ENCODE measurements at regions not wholly inside any gene's neighbourhood (a gene's known extent, or its start where the extent isn't known, plus 50 kb on each side); places are given as distances from the start of the nearest gene placed in this dataset.
"Not testable (repeated sequence)": the region's sequence is repeated elsewhere in the genome, so short reads cannot be mapped to it uniquely, and the experiment has no call there.

DNA sequence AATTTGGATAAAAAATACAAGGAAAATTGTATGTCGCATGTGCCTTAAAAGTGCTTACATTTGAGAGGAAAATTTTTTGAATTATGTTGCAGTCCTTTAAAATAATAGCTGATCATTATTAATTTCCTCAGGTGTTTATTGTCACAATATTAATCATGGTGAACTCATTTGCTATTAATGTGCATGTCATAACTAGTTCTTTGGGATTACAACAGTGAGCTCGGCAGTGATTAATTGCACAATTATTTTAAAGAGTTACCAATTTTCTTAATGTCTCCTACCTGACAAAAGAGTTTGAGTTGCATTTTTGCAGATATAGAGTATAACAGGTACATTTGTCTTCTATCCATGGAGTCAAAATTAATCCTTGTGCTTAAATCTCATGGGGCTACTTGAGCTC lies 854.3 kb downstream of the BRINP3 start:
- no peak for DNase-seq (ENCODE audit: low read depth)

DNA sequence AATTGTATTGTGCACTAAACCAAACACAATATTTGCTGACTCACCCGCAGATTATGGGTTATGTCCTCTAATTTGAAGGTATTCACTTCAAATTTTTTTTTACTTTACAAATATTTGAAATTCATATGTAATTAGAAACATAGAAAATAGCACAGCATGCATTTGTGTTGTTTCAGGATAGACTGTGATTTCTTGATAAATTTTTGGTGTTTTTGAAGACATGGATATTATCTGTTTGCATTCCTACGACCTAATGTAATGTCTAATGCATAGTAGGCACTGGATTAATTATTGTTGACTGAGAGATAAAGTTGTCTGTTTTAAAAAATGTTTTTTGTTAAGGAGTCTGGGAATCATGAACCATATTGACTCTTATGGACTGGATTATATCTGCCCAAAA lies 850.2 kb downstream of the BRINP3 start:
- DNase-seq (ENCODE audit: low read depth) = no peak

GRCh38 chr1:189628857-189629256 lies 848.8 kb downstream of the BRINP3 start:
- DNase-seq (ENCODE audit: low read depth) = no peak

DNA sequence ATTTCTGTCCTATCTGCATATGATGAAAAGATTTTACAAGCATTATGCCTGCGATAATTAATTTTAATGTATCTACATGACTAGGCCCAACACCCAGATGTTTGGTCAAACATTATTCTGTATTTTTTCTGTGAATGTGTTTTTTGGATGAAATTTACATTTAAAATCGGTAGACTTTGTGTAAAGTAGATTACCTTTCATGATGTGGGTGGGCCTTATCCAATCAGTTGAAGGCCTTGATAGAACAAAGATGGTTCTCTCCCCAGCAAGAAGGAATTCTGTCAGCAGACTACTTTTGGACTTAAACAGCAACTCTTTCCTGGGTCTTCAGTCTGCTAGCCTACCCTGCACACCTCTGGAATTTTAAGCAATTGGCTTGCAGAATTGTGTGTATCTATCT lies 844.0 kb downstream of the BRINP3 start:
- no peak for DNase-seq (ENCODE audit: low read depth)

DNA sequence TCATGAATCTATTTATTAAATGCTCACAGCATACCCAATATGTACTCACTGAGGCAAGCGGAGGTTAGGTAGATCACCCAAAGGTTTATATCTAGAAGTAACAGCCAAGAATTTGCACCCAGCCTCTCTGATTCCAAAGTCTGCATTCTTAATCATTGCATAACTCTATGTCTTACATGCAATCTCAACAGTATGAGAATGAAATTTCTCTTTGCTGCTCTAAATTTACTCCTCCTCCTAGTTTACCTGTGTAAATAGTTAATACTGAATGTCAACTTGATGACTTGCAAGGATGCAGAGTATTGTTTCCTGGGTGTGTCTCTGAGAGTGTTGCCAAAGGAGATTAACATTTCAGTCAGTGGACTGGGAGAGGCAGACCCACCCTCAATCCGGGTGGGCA lies 840.6 kb downstream of the BRINP3 start:
- DNase-seq (ENCODE audit: low read depth) = no peak

- not testable (repeated sequence) for DNase-seq (ENCODE audit: low read depth)
Observed at GRCh38 chr1:189644156-189644555, 833.5 kb downstream of the BRINP3 start.

- DNase-seq (ENCODE audit: low read depth) = no peak
Observed at GRCh38 chr1:189644970-189645369, 832.7 kb downstream of the BRINP3 start.

- no peak for DNase-seq (ENCODE audit: low read depth)
Observed at GRCh38 chr1:189646066-189646465, 831.6 kb downstream of the BRINP3 start.

DNA sequence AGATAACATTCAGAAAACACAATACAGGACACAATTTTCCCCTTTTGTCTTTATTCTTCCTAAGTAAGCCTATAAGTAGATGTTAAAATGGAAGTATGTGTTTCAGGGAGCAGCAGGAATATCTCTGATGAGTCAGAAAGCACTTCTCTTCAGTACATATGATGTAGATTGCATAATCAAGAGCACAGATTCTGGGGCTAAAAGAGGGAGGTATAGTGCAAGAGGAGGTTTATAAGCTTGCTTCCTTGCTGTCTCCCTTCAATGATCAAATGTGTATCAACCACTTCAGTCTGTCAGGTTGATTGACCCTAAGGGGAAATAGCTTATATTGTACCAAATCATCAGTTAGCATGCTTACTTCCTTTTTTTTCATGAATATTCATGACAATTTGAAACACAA lies 822.8 kb downstream of the BRINP3 start:
- no peak for DNase-seq (ENCODE audit: low read depth)

DNA sequence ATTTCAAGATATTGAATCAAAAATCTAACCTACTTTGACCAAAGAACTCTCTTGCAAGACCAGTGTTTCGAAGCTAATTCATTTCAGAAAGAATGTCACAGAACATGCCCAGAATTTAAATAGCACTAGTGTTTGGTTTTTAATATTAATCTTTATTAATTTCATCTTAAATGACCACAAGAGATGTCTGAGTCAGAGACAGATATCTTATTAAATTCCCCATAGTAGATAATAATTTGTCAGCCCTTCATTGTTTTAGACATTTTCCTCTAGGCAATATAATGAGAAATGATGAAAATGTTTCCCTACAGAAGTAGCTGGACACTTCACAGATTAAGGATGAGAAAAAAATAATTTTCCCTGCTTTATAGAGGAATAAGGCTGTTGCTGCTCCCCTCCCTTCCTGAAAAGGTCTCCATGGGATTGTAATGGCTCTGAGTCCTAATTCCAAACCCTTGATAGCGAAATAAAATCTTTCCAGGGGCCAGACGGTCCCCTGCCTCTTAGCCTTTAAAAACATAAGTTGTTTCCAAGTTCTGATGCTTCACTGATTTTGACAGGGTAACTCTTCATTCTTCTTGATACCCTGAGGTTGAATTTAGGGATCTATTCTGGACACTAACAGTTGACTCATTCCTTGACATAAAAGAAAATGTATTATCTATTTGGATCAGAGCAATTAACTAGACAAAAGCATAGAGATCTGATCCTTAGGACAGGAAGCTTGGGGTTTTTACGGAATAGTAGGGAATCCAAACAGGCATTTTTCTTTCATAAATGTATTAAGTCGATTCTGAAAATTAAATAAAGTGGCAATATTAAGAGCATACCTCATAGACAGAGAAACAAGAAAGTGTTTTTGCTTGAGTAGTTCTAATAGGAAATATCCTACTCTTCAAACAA lies 820.8 kb downstream of the BRINP3 start:
- no peak for DNase-seq (ENCODE audit: low read depth)

DNA sequence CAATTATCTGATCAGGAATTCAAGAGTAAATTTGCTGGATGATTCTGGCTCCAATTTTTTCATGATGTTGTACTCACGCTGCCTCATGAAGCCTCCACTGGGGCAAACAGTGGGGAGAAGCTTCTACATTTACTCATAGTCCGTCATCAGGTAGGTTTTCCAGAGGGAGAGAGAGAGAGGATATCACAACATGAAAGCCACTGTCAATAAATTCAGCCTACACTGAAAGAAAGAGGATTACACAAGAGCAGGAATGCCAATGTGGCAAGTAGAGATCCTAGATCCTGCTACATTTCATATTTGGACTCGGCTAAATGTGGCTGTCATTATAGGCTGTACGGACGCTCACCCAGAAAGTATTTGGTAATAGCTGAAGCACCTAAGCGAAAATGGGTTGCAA lies 819.9 kb downstream of the BRINP3 start:
- peak; percentile 5 for DNase-seq (ENCODE audit: low read depth)

GRCh38 chr1:189658381-189658780 lies 819.3 kb downstream of the BRINP3 start:
- DNase-seq (ENCODE audit: low read depth) = no peak

DNA sequence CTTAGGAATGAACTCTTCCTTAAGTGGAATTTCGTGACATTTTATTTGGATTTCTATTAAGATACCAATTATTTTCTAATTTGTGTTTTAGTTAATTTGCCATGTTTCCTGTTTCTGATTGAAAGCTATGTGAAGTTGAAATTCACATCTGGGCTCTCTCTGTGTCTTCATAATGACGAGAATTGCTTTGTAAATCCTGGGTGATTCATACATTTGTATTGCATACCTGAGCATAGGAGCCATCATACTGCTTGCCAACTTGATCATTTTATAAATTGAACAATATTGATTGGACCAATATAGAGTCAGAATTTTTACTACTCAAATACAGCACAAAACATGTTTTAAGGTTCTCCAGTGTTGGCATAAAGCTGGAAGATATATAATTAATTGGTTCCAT lies 817.9 kb downstream of the BRINP3 start:
- no peak for DNase-seq (ENCODE audit: low read depth)

- DNase-seq (ENCODE audit: low read depth) = peak; percentile 13
Observed at GRCh38 chr1:189662190-189662589, 815.5 kb downstream of the BRINP3 start.

DNA sequence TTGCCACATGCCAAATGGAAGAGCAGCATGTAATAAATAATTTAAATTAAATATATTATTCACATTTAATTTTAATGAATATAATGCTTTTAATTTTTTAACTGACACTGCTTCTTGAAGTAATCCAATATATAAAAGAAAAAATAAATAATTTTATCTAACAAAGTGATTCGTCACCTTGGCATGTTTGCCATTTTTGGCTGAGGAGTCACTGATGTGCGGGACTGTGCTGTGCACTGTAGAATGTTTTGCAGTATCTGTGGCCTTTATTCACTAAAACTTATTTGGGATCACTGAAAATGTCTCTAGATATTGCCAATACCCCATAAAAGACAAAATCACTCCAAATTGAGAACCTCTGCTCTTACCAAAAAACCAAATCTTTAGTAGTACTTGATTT lies 807.8 kb downstream of the BRINP3 start:
- no peak for DNase-seq (ENCODE audit: low read depth)

- DNase-seq (ENCODE audit: low read depth) = no peak
Observed at GRCh38 chr1:189673217-189673616, 804.4 kb downstream of the BRINP3 start.

GRCh38 chr1:189675712-189676244 lies 801.9 kb downstream of the BRINP3 start:
- no peak for DNase-seq (ENCODE audit: low read depth)

DNA sequence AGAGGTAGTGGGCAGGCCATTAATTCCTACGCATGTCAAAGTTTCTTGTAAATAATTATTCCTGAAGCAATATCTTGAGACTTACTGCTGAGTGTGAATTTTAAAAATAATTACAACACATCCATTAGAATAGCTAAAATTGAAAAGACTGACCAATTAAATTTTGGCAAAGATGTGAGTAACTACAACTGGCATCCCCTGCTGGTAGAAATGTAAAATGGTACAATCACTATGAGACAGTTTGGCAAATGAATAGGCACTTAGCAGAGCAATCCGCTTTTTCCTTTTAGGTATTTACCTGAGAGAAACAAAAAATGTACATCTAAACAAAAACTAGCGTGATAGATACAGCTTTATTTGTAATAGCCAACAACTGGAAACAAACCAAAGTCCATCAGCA lies 798.9 kb downstream of the BRINP3 start:
- no peak for DNase-seq (ENCODE audit: low read depth)

GRCh38 chr1:189681252-189681919 lies 796.3 kb downstream of the BRINP3 start:
- no peak for DNase-seq (ENCODE audit: low read depth)

- DNase-seq (ENCODE audit: low read depth) = no peak
Observed at GRCh38 chr1:189682591-189682990, 795.1 kb downstream of the BRINP3 start.

- no peak for DNase-seq (ENCODE audit: low read depth)
Observed at GRCh38 chr1:189686288-189686687, 791.4 kb downstream of the BRINP3 start.

DNA sequence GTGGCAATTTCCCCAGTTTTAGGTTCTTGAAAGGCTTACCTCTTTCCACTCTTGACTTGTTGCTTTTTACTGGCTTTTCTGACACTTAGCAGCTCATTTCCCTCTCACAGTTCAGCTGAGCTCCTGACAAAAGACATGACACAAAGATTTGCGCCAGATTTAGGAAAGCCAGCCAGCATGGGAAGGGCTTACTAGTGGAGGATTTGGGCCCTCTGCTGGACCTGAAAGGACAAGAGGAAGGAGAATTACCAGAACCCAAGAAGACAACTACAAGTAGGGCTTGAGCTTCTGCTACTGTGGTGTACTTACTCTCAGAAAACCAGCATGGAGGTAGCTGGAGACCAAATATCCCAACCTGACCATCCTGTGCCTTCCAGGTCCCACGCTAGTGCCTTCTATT lies 784.5 kb downstream of the BRINP3 start:
- peak; percentile 1 for DNase-seq (ENCODE audit: low read depth)

- no peak for DNase-seq (ENCODE audit: low read depth)
Observed at GRCh38 chr1:189696297-189696696, 781.4 kb downstream of the BRINP3 start.

Measured in M059J (cell line).